IPS-18c (cell line): ENCODE measurements at regions not wholly inside any gene's neighbourhood (a gene's known extent, or its start where the extent isn't known, plus 50 kb on each side); places are given as distances from the start of the nearest gene placed in this dataset.
"Not testable (repeated sequence)": the region's sequence is repeated elsewhere in the genome, so short reads cannot be mapped to it uniquely, and the experiment has no call there.

Experiments used
- H3K4me3 ChIP-seq: 2 replicates; pipeline ENCODE4 v1.7.0; 2013; ENCODE audit warnings: low read depth, mild to moderate bottlenecking, low read length, moderate library complexity; ENCODE audit not compliant: insufficient read depth
- H3K9me3 ChIP-seq: one replicate; pipeline ENCODE4 v1.6.1; 2013; ENCODE audit warnings: mild to moderate bottlenecking, low read length, moderate library complexity; ENCODE audit not compliant: control insufficient read depth, insufficient read depth

DNA sequence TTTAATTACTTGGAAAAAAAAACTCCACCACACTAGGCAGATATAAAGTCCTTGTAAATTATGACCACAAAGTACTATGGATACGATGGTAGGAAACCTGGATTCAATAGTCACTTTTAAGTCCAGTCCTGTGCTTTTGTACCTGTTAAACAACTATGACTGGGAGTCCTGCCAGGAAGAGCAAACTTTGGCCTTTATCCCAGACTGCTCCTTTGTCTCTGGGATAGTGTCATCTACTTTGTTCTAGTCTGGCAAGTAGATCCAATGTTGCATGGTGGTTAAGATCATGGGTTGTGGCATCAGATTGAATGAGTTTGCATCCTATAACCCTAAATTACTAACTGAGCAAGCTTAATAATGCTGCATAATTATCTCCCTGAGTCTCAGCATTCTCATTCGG, 175.3 kb upstream of the FGF13 start:
- peaks cover 10% of the 10 kb centered on the region for H3K9me3 ChIP-seq
- H3K4me3 ChIP-seq: no peak overlapping the region

DNA sequence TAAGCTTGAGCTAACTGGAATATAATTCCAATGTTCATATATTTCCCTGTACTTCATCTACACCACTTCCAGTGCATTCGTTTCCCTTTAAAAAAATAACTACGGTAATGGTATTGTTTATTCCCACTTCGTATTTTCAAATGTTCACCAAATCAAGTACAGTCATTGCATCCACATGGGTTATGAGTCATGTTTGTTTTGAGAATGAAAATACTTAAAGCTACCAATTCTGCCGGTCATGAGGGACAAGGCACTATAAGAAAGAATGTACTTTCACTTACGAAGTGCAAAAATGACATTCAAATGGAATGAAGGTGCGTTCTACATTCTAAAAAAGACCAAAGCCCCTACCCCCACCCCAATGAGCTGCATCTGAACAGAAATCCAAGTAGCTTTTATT, 174.4 kb upstream of the FGF13 start:
- Histone ChIP-seq H3K9me3 (peaks cover 7% of the 10 kb centered on the region), H3K4me3 (no peak overlapping the region)

DNA sequence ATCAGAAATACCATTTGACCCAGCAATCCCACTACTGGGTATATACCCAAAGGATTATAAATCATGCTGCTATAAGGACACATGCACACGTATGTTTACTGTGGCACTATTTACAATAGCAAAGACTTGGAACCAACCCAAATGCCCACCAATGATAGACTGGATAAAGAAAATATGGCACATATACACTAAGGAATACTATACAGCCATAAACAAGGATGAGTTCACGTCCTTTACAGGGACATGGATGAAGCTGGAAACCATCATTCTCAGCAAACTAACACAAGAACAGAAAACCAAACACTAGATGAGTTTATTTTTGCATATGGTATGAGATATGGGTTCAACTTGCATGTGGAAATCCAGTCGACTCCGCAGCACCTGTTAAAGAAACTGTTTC, 168.8 kb upstream of the FGF13 start:
- not testable (repeated sequence) for H3K9me3 ChIP-seq, H3K4me3 ChIP-seq

DNA sequence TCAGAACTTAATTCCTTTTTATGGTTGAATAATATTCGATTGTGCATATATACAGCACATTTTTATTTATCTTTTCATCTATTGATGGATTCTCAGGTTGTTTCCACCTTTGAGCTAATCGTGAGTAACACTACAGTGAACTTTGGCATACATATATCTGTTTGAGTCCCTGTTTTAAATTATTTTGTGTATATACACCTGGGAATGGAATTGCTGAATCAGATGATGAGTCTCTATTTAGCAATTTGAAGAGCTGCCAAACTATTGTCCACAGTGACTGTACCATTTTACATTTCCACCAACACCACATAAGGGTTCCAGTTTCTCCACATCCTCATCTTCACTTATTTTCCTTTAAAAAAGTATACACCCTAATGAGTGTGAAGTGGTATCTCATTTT, 166.2 kb upstream of the FGF13 start:
- Histone ChIP-seq H3K4me3 (no peak overlapping the region), H3K9me3 (peaks cover 3% of the 10 kb centered on the region)

DNA sequence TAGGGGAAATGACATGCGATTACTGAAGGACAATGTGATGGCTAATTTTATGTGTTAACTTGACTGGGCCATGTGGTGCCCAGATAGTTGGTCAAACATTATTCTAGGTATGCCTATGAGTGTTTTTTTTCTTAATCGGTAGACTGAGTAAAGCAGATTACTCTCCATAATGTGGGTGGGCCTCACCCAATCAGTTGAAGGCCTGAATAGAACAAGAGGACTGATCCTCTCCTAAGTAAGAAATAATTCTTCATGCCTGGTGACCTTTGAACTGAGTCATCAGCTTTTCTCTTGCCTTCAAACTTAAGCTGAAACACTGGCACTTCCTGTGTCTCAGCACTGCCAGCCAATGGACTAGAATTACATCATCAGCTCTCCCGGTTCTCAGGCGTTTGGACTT, 164.0 kb upstream of the FGF13 start:
- no peak overlapping the region for H3K4me3 ChIP-seq
- peaks cover 4% of the 10 kb centered on the region for H3K9me3 ChIP-seq

DNA sequence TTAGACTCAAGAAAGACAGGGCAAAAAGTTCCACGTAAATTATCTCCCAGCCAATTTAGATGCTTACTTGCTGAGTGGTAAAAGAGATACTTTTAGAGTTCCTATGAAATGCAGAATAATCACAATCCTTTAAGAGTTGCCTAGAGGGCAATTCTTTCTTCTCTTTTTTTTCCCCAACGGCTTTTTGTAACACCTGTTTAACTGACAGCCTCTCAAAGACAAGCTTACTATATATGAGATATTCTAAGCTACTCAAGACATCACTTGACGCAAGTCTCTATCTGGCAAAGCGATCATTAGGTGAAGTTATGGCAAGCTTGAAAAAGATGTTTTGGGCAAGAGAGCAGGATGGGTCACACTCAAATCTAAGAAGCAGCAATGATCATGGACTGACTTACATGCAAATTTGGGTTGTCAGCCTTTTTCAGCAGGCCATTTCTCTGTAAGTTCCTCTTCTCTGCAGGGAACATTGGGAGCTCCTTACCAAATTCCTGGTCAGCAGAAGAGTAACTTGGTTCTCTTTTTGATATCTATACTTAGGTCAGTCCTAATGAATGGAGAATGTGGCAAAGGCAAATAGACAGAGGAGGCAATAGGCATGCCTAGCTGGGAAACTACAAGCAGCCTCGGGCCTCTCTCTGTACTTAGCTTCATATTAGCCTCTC, 162.9 kb upstream of the FGF13 start:
- H3K4me3 ChIP-seq: no peak overlapping the region
- peaks cover 4% of the 10 kb centered on the region for H3K9me3 ChIP-seq

DNA sequence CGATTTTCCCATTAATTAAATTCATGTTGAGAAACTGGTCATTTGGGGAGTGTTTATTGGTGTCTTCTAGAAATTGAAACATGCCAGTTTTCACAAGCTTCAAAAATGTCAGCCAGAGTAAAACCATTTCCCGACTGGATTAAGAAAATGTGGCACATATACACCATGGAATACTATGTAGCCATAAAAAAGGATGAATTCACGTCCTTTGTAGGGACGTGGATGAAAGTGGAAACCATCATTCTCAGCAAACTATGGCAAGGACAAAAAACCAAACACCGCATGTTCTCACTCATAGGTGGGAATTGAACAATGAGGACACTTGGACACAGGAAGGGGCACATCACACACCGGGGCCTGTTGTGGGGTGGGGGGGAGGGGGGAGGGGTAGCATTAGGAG, 162.1 kb upstream of the FGF13 start:
- H3K9me3 ChIP-seq, H3K4me3 ChIP-seq: not testable (repeated sequence)

DNA sequence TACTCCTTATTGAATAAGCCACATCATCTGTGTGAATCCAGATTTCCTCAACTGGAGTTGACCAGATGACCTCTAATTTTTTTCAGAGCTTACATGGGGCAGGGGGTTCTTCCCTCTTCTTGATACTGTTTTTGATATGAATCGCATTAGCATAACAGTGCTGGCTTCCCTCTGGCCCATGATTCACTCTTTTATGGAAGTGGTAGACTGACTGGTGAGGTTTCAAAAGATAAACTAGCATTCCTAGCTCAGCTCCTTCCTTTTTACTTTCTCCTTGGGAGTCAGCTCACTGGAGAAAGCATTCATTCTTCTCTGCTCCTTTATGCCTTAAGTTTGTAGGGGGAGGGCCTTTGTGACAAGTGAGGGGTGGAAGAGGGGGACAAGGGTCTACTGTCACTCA, 161.0 kb upstream of the FGF13 start:
- no peak overlapping the region for H3K4me3 ChIP-seq
- peaks cover 4% of the 10 kb centered on the region for H3K9me3 ChIP-seq

DNA sequence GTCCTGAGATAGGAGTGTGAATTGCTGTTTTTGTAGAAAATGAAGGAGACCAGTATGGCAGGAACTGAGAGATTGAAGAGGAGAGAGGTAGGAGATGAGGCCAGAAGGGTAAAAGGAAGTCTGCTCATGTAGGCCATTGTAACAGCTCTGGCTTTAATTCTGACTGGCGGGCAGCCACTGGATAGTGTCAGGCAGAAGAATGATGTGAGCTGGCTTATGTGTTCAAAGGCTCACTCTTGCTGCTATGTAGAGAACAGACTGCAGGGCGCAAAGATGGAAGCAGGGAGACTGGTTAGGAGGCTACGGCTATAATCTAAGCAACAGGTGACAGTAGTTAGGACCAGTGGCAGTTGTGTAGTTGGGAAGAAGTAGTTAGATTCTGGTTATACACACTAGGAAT, 160.2 kb upstream of the FGF13 start:
- H3K4me3 ChIP-seq: no peak overlapping the region
- H3K9me3 ChIP-seq: peaks cover 4% of the 10 kb centered on the region

DNA sequence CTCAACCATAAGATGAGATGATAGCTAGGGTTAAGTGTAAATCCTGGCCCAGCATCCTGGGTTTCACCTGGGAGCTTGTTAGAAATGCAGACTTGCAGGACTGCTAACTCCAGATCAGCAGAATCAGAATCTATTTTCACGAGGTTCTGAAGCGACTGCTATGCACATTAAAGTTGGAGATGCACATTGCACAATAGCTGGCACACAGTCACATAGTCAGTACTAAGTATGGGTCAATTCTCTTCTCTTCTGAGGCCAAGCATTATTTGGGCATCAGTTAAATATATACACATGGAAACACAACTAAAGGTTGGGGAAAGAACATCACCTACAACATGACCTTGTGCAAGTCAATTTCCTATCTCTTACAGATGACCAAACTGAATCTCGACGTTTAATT, 155.1 kb upstream of the FGF13 start:
- no peak overlapping the region for H3K4me3 ChIP-seq
- H3K9me3 ChIP-seq: peaks cover 3% of the 10 kb centered on the region

DNA sequence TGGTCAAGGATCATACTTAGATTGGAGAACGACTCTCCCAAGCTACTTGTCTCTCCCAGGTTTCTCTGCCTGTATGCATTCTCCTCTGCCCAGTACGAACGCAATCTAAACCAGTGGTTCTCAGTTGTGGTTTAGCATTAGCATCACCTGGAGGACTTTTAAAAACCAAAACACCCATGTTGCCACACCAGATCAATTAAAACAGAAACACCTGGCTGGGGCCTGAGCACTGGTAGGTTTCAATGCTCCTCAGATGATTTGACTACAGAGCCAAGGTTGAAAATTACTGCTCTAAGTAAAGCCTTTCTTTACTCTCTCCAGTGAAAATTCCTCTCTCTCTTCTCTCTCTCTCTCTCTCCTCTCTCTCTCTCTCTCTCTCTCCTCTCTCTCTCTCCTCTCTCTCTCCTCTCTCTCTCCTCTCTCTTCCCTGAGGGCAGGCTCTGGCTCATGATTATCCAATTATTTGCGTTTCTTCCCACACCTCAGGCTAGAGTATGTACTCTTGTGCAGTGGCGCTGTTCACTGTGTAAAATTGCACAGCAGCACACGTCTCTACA, 153.7 kb upstream of the FGF13 start:
- Histone ChIP-seq H3K9me3 (peaks cover 3% of the 10 kb centered on the region), H3K4me3 (no peak overlapping the region)

DNA sequence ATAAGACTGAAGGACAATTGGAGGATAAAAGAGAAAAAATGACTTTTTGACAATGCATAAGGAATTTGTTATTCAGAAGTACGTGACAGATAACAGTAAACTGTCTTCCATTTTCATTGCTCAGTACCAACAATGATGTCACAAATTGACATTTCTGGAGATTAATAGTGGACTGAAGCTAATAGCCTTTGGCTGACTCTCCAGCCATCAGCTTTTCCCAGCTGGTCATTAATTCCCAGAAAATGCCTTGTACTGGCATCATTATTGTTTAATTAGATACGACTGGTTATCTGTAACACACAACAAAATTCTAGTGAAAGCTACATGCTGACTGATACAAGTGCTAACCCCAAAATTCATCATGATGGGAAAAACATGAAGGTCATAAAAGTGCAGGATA, 147.9 kb upstream of the FGF13 start:
- peaks cover 3% of the 10 kb centered on the region for H3K9me3 ChIP-seq
- no peak overlapping the region for H3K4me3 ChIP-seq

DNA sequence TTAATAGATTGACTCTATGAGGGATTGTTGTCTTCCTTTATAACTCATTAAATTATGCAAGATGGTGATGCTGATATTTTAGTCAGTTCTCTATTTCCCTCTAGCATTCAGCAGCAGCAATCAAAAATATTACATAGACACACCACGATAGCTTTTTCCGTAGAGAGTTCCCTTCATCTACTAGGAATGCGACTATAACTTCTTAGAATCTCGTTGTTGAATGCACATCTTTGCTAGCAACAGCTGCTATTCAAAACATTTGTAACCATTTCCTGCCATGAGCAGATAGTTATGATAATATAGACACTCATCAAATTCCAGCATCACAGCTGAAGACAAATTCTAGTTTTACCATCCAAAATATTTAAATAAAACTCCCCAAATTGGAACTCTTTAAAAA, 147.4 kb upstream of the FGF13 start:
- H3K9me3 ChIP-seq: peaks cover under 1% of the 10 kb centered on the region
- H3K4me3 ChIP-seq: no peak overlapping the region

DNA sequence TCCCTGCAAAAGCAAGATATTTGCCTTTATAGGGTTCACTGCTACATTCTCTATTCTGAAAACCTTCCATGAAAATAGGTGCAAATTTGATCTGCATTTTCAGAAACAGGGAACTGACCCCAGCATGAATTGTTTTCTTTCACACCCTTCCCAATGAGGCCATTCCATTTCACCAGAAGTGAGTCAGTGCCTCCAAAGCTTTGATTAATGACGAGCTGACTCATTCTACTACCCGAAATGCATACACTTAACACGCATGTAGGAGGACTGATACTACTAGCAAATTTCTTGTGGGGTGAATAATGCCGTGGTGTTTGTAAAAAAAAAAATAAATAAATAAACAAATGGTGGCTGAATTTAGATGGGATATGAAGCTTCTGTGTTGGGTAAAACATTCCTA, 146.9 kb upstream of the FGF13 start:
- no peaks in the 10 kb centered on the region for H3K9me3 ChIP-seq
- no peak overlapping the region for H3K4me3 ChIP-seq

DNA sequence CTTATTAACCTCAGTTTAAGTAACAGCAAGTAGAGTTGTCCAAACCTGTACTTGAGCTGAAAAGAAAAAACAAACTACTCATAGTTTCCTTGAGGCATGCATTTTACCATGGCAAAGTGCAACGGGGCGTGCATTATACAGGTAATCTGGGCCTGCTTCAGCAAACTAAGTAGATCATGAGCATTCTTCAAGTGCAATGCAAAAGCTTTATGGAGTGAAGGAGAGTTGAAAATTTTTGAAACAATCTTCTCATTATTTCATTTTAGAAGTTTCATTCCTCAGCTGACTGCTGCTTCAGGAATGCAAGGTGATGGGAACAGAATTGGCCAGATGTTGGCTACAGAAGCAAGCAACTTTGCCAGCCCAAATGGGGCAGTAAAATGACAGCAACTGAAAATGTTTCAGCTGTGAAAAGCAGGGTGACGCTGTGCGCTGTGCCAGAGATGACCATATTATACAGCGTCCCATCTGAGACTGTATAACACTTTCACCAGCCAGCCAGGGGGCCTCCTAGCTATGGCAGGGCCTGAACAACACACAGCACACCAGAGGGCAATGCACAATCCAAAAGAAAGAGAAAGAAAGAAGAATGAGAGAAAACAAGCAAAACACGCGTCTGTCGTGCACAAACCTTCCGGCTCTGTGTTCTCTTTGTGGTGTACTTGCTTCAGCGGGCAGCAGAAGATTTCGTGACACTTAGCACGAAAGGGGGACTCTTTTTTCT, 145.5 kb upstream of the FGF13 start:
- H3K9me3 ChIP-seq: no peaks in the 10 kb centered on the region
- H3K4me3 ChIP-seq: no peak overlapping the region

DNA sequence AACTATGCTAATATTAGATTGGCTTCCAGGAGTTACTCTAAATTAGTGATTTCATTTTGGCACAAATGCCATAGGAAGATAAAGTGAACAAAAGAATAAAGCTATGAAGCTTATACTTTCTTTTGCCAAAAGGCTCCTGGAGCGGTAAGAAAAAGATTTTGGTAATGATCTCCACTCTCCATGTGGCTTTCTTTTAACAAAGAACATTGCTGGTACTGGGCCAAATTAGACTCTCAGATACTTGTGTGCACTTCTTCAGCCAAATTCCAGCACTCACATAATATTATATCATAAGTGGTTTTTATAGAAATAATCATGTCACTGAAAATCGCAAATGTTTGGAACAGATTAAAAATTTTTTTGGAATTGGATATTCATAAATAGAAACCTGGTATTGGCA, 142.4 kb upstream of the FGF13 start:
- Histone ChIP-seq H3K9me3 (no peaks in the 10 kb centered on the region), H3K4me3 (no peak overlapping the region)

DNA sequence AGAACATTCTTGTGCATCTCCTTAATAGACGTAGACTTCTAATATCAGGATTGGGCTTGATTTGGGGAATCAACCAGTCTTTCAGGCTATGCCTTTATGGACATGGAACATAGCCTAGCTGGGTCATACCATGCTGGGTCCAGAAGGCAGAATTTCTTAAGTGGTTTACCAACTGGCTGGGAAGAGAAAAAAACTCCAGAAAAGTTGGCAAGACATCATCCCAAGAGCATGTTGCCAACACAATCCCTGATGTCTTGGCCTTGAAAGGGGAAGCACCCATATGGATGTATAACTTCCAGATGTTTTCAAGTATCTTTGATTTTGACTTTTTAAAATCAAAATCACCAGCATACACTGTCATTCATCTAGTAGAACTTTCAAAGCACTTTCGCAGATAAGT, 138.0 kb upstream of the FGF13 start:
- H3K4me3 ChIP-seq: no peak overlapping the region
- H3K9me3 ChIP-seq: no peaks in the 10 kb centered on the region

DNA sequence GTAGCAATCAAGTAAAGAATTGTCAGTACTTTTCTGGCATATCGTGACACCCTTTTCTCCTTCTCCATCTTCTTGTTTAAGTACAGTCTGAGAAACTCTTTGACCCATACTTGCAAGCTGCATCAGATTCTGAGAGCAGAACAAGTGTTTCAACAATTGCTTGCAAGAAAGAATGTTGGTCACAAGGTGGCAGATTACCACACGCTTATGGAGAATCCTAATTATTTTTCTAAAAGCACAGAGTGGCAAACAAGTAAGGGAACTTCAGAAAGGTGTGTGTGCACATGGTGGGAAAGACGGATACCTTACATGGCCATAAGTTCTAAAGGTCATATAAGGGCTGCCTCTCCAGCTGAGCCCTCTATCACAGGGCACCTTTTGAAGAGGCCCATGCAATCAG, 136.4 kb upstream of the FGF13 start:
- Histone ChIP-seq H3K4me3 (no peak overlapping the region), H3K9me3 (no peaks in the 10 kb centered on the region)

DNA sequence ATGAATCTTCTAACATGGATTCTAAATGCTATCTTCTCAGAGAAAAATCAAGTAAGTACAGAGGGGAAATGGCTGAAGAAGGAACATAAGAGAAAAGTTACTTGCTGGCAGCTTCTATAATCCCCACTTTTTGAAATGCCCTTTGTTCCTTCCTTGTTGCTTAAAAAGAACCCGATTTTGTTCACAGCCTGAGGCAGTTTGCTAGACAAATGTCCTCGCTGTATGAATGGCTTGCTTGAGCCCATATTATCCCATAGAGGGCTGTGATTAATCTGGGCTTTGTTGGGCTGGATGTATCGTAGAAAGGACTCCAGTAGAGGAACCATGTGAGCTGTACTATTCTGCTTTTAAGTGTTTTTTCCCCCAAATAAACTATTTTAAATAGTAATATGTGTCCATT, 134.3 kb upstream of the FGF13 start:
- Histone ChIP-seq H3K9me3 (no peaks in the 10 kb centered on the region), H3K4me3 (no peak overlapping the region)
